ENCODE measurements at regions not wholly inside any gene's neighbourhood (a gene's known extent, or its start where the extent isn't known, plus 50 kb on each side); places are given as distances from the start of the nearest gene placed in this dataset.
"Not testable (repeated sequence)": the region's sequence is repeated elsewhere in the genome, so short reads cannot be mapped to it uniquely, and the experiment has no call there.

- in situ Hi-C loops (cut with HindIII; ENCODE audit: low pct_ligation_motif_present, low sequenced_read_pairs) = no loop called here
- no peak for TF ChIP-seq CTCF (IDR thresholded peaks at IDR 0.05; ENCODE audit: low read depth, low read length, missing control alignments)
- no peaks in the 10 kb centered on the region for H3K36me3 ChIP-seq (replicated peaks)
- no peaks in the 10 kb centered on the region for H3K27me3 ChIP-seq (replicated peaks)
- DNase-seq = no peak
- H3K27ac ChIP-seq = no peak overlapping the region
- H3K4me3 ChIP-seq (ENCODE audit: low read depth, low read length) = no peak overlapping the region
Measured at GRCh38 chr5:41995193-41995592, 70.1 kb downstream of the FBXO4 start.

GRCh38 chr5:42001673-42002072 lies 76.6 kb downstream of the FBXO4 start:
- Histone ChIP-seq H3K36me3 (replicated peaks) (no peaks in the 10 kb centered on the region), H3K4me3 (ENCODE audit: low read depth, low read length) (no peak overlapping the region), H3K27ac (no peak overlapping the region), H3K27me3 (replicated peaks) (no peaks in the 10 kb centered on the region)
- no peak for TF ChIP-seq CTCF (IDR thresholded peaks at IDR 0.05; ENCODE audit: low read depth, low read length, missing control alignments)
- in situ Hi-C loops (cut with HindIII; ENCODE audit: low pct_ligation_motif_present, low sequenced_read_pairs) = no loop called here
- no peak for DNase-seq

GRCh38 chr5:42003852-42004251 lies 78.8 kb downstream of the FBXO4 start:
- H3K36me3 ChIP-seq (replicated peaks); H3K27me3 ChIP-seq (replicated peaks); H3K27ac ChIP-seq; H3K4me3 ChIP-seq (ENCODE audit: low read depth, low read length); DNase-seq; in situ Hi-C loops (cut with HindIII; ENCODE audit: low pct_ligation_motif_present, low sequenced_read_pairs): not testable (repeated sequence)

- no peak overlapping the region for H3K27ac ChIP-seq
- peak; percentile 66 for TF ChIP-seq CTCF (IDR thresholded peaks at IDR 0.05; ENCODE audit: low read depth, low read length, missing control alignments)
- no peak overlapping the region for H3K4me3 ChIP-seq (ENCODE audit: low read depth, low read length)
- H3K36me3 ChIP-seq (replicated peaks) = no peaks in the 10 kb centered on the region
- no peak for DNase-seq
- in situ Hi-C loops (cut with HindIII; ENCODE audit: low pct_ligation_motif_present, low sequenced_read_pairs) = no loop called here
- no peaks in the 10 kb centered on the region for H3K27me3 ChIP-seq (replicated peaks)
Measured at GRCh38 chr5:42005561-42006153, 80.6 kb downstream of the FBXO4 start.

- DNase-seq = no peak
- H3K27me3 ChIP-seq (replicated peaks) = no peaks in the 10 kb centered on the region
- no peak overlapping the region for H3K27ac ChIP-seq
- no peak overlapping the region for H3K4me3 ChIP-seq (ENCODE audit: low read depth, low read length)
- in situ Hi-C loops (cut with HindIII; ENCODE audit: low pct_ligation_motif_present, low sequenced_read_pairs) = no loop called here
- TF ChIP-seq CTCF (IDR thresholded peaks at IDR 0.05; ENCODE audit: low read depth, low read length, missing control alignments) = no peak
- no peaks in the 10 kb centered on the region for H3K36me3 ChIP-seq (replicated peaks)
Measured at GRCh38 chr5:42013561-42013960, 88.5 kb downstream of the FBXO4 start.

- Histone ChIP-seq H3K27me3 (replicated peaks) (no peaks in the 10 kb centered on the region), H3K4me3 (ENCODE audit: low read depth, low read length) (no peak overlapping the region), H3K27ac (no peak overlapping the region), H3K36me3 (replicated peaks) (no peaks in the 10 kb centered on the region)
- in situ Hi-C loops (cut with HindIII; ENCODE audit: low pct_ligation_motif_present, low sequenced_read_pairs) = no loop called here
- DNase-seq = no peak
- no peak for TF ChIP-seq CTCF (IDR thresholded peaks at IDR 0.05; ENCODE audit: low read depth, low read length, missing control alignments)
Measured at GRCh38 chr5:42015254-42015653, 90.2 kb downstream of the FBXO4 start.

All from brain microvascular endothelial cell (primary cell).